IMR-90 (cell line): ENCODE measurements at regions not wholly inside any gene's neighbourhood (a gene's known extent, or its start where the extent isn't known, plus 50 kb on each side); places are given as distances from the start of the nearest gene placed in this dataset.
A peak's percentile ranks its signal among the peaks of the same experiment; 100 is the strongest.

Experiments
- ATAC-seq: fragments of 200-7000 bp; cut with Tn5 transposase; 2 replicates; pipeline ENCODE4 v1.9.1; 2020; ENCODE audit warnings: low read depth, mild to moderate bottlenecking, moderate library complexity
- BruUV-seq: library from RNA; stranded (reverse); fragments of 400-500 nt; replicated peaks from 2 replicates; lab custom pipeline; 2021; lab: Mats Ljungman, UMichigan
- CTCF ChIA-PET: fragments of 300-600 bp; formaldehyde crosslinking; extraction: SDS; loops from one replicate; lab custom pipeline; 2021; ENCODE audit warnings: antibody characterized with exemption; lab: Yijun Ruan, JAX
- POLR2A ChIA-PET: fragments of 300-600 bp; sonication (Branson Sonifier 250); formaldehyde crosslinking; loops from one replicate; lab custom pipeline; 2022; ENCODE audit warnings: antibody characterized with exemption; ENCODE audit not compliant: unreplicated experiment; lab: Charles Lee
- DNase-seq: peaks from one replicate; pipeline ENCODE4 v3.0.0; 2013
- H2AFZ ChIP-seq: replicated peaks from 2 replicates; pipeline ENCODE3; 2013; ENCODE audit warnings: low read length, mild to moderate bottlenecking; ENCODE audit not compliant: poor library complexity
- H2AK5ac ChIP-seq: 2 replicates; pipeline ENCODE4 v1.6.1; 2013; ENCODE audit warnings: low read depth, low read length, inconsistent platforms
- H2AK9ac ChIP-seq: replicated peaks from 2 replicates; pipeline ENCODE3; 2013; ENCODE audit warnings: mild to moderate bottlenecking, low read depth, low read length, moderate library complexity; ENCODE audit not compliant: poor library complexity
- H2BK120ac ChIP-seq: 2 replicates; pipeline ENCODE4 v1.6.1; 2013; ENCODE audit warnings: low read depth, low read length, inconsistent platforms
- H2BK15ac ChIP-seq: 3 replicates; pipeline ENCODE4 v1.6.1; 2013; ENCODE audit warnings: low read depth, low read length, inconsistent platforms
- H2BK20ac ChIP-seq: 2 replicates; pipeline ENCODE4 v1.6.1; 2013; ENCODE audit warnings: low read depth, mild to moderate bottlenecking, inconsistent platforms, low read length, moderate library complexity
- H2BK5ac ChIP-seq: 2 replicates; pipeline ENCODE4 v1.6.1; 2013; ENCODE audit warnings: mild to moderate bottlenecking, low read depth, low read length, inconsistent platforms; ENCODE audit not compliant: poor library complexity, severe bottlenecking
- H3K14ac ChIP-seq: replicated peaks from 2 replicates; pipeline ENCODE4 v1.6.1; 2013; ENCODE audit warnings: low read depth, low read length, inconsistent platforms
- H3K18ac ChIP-seq: 2 replicates; pipeline ENCODE4 v1.6.1; 2013; ENCODE audit warnings: low read depth, low read length, control low read depth
- H3K23ac ChIP-seq: 2 replicates; pipeline ENCODE4 v1.6.1; 2013; ENCODE audit warnings: low read depth, low read length, inconsistent platforms
- H3K27ac ChIP-seq: 2 replicates; pipeline ENCODE4 v1.5.1; 2013; ENCODE audit warnings: mild to moderate bottlenecking, control low read depth, low read length; ENCODE audit not compliant: insufficient read depth
- H3K27me3 ChIP-seq: 2 replicates; pipeline ENCODE4 v1.6.1; 2013; ENCODE audit warnings: low read length; ENCODE audit not compliant: control insufficient read depth, insufficient read depth
- H3K36me3 ChIP-seq: 2 replicates; pipeline ENCODE4 v1.6.1; 2013; ENCODE audit warnings: low read length, mixed read lengths; ENCODE audit not compliant: control insufficient read depth, insufficient read depth
- H3K4ac ChIP-seq: 2 replicates; pipeline ENCODE4 v1.6.1; 2013; ENCODE audit warnings: low read depth, low read length, inconsistent platforms
- H3K4me1 ChIP-seq: 2 replicates; pipeline ENCODE4 v1.6.1; 2013; ENCODE audit warnings: low read length, mixed read lengths; ENCODE audit not compliant: control insufficient read depth, insufficient read depth
- H3K4me2 ChIP-seq: 2 replicates; pipeline ENCODE4 v1.6.1; 2013; ENCODE audit warnings: low read depth, mild to moderate bottlenecking, control low read depth, low read length, moderate library complexity
- H3K4me3 ChIP-seq: 2 replicates; pipeline ENCODE4 v1.5.1; 2013; ENCODE audit warnings: low read depth, mild to moderate bottlenecking, control low read depth, low read length, moderate library complexity; ENCODE audit not compliant: insufficient read depth
- H3K56ac ChIP-seq: 2 replicates; pipeline ENCODE4 v1.6.1; 2013; ENCODE audit warnings: low read length, inconsistent platforms; ENCODE audit not compliant: insufficient read depth; ENCODE audit errors: extremely low read depth
- H3K79me1 ChIP-seq, 2 experiments: 2 replicates each; pipeline ENCODE4 v1.6.1; 2013; ENCODE audit warnings: low read length in 2 of 2, inconsistent platforms in 1 of 2, low read depth in 1 of 2
- H3K9ac ChIP-seq: 2 replicates; pipeline ENCODE4 v1.6.1; 2013; ENCODE audit warnings: low read depth, low read length, control low read depth
- H3K9me1 ChIP-seq: 2 replicates; pipeline ENCODE4 v1.6.1; 2013; ENCODE audit warnings: low read length, inconsistent platforms; ENCODE audit not compliant: insufficient read depth
- H3K9me3 ChIP-seq: 2 replicates; pipeline ENCODE4 v1.6.1; 2013; ENCODE audit warnings: low read length; ENCODE audit not compliant: control insufficient read depth, insufficient read depth
- H4K20me1 ChIP-seq: 2 replicates; pipeline ENCODE4 v1.6.1; 2013; ENCODE audit warnings: low read length, inconsistent platforms; ENCODE audit not compliant: insufficient read depth
- H4K5ac ChIP-seq: 2 replicates; pipeline ENCODE4 v1.6.1; 2013; ENCODE audit warnings: mild to moderate bottlenecking, low read depth, low read length, control low read depth
- H4K8ac ChIP-seq, 2 experiments: 2 replicates each; pipeline ENCODE4 v1.6.1; 2013; ENCODE audit warnings: low read depth in 2 of 2, low read length in 2 of 2, control low read depth in 1 of 2, inconsistent platforms in 1 of 2
- H4K91ac ChIP-seq: 2 replicates; pipeline ENCODE4 v1.6.1; 2013; ENCODE audit warnings: low read depth, low read length, inconsistent platforms; ENCODE audit not compliant: insufficient read depth
- MAZ ChIP-seq: IDR thresholded peaks from 2 replicates; pipeline ENCODE4 v1.6.1; 2012; ENCODE audit warnings: low read depth, mild to moderate bottlenecking, low read length, improper control_type of control experiment, moderate library complexity, borderline replicate concordance
- NFE2L2 ChIP-seq: fragments of 150-350 bp; IDR thresholded peaks from 2 replicates; pipeline ENCODE4 v1.6.1; 2016; ENCODE audit warnings: low read depth, mild to moderate bottlenecking, low read length
- RCOR1 ChIP-seq: IDR thresholded peaks from 2 replicates; pipeline ENCODE4 v1.6.1; 2012; ENCODE audit warnings: mild to moderate bottlenecking, low read length, improper control_type of control experiment; ENCODE audit not compliant: insufficient replicate concordance
- RFX5 ChIP-seq: IDR thresholded peaks from 2 replicates; pipeline ENCODE4 v1.8.0; 2012; ENCODE audit warnings: low read depth, mild to moderate bottlenecking, low read length, moderate library complexity
- WGBS, 2 experiments: methylation state at CpG; one replicate each; pipeline versions ENCODE4 v1.1.5 to v1.1.7; 2013; ENCODE audit warnings: missing lambda C conversion rate in 2 of 2; ENCODE audit not compliant: insufficient read length in 1 of 2; ENCODE audit errors: extremely low coverage in 2 of 2; 5-methylcytosine and 5-hydroxymethylcytosine counted together
- dilution Hi-C: fragments of 300-500 bp; cut with HindIII; formaldehyde crosslinking; loops from one replicate; pipeline ENCODE4 v1.14.3; 2018; ENCODE audit warnings: low sequenced_read_pairs; ENCODE audit not compliant: unreplicated experiment
- in situ Hi-C: fragments of 300-500 bp; cut with MboI; formaldehyde crosslinking; loops from 3 replicates; pipeline ENCODE4 v1.14.3; 2019; ENCODE audit warnings: low sequenced_read_pairs, inconsistent platforms, mixed read lengths
- intact Hi-C: fragments of 100-400 bp; cut with micrococcal nuclease; formaldehyde crosslinking; loops from 2 replicates; pipeline ENCODE4 v1.10.0; 2022

DNA sequence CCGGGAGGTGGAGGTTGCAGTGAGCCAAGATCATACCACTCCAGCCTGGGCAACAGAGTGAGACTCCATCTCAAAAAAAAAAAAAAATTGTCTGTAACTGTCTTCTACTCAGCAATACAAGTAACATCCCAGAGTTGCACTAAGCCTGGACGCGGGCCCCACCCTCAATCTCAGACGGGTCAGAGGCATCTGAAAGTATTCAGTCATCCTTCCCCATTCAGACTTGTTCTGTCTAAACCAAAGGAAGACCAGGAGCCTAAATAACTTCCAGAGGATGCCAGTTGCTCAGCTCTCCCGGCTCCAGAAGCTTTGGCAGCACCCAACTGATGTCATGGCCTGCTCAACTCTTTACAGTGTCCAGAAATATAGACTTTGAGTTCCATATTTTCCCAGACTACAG lies 218.6 kb downstream of the AUH start:
- H3K18ac ChIP-seq, result no peak overlapping the region
- H3K9me1 ChIP-seq, result 0 out of 2 replicates have a peak, but pooled peaks cover 2% of the 10 kb centered on the region
- DNase-seq (no peak), ATAC-seq (no peak)
- peak overlapping the region; percentile 60; the same call in 1 of the 3 replicates for H2BK15ac ChIP-seq
- CTCF ChIA-PET, result no interaction called here
- no peak overlapping the region for H2AK9ac ChIP-seq
- no peak overlapping the region for H3K27ac ChIP-seq
- WGBS, 2 experiments, result 100% methylated on average over 2 of the region's 5 CpGs; no CpG with 5 or more reads in 1 of the 2 experiments
- POLR2A ChIA-PET, result no interaction called here
- peaks cover 0 to 9% of the 10 kb centered on the region in 2 experiments; a peak in 2 of 4 replicates for H3K79me1 ChIP-seq
- H3K23ac ChIP-seq, result no peak overlapping the region
- BruUV-seq, result no TSS peak
- peaks cover 2% of the 10 kb centered on the region; the same call in 1 of the 2 replicates for H3K9me3 ChIP-seq
- no peaks in the 10 kb centered on the region for H3K36me3 ChIP-seq
- no peak overlapping the region for H3K4me3 ChIP-seq
- peak overlapping the region; percentile 26 for H2BK120ac ChIP-seq
- peaks cover 12% of the 10 kb centered on the region for H3K4me1 ChIP-seq
- no peaks in the 10 kb centered on the region for H4K20me1 ChIP-seq
- H2BK20ac ChIP-seq, result no peak overlapping the region
- H2AK5ac ChIP-seq, result no peak overlapping the region
- H3K9ac ChIP-seq, result no peak overlapping the region
- no peak overlapping the region for H3K14ac ChIP-seq
- H2AFZ ChIP-seq, result no peak overlapping the region
- H3K4me2 ChIP-seq, result no peak overlapping the region
- H2BK5ac ChIP-seq, result no peak overlapping the region
- no peak overlapping the region for H3K56ac ChIP-seq
- dilution Hi-C loops, result no loop called here
- in situ Hi-C loops, result no loop called here
- no peak overlapping the region for H3K4ac ChIP-seq
- intact Hi-C loops, result no loop called here
- no peak overlapping the region for H4K5ac ChIP-seq
- TF ChIP-seq RCOR1 (no peak), NFE2L2 (no peak), RFX5 (no peak), MAZ (no peak)
- H4K8ac ChIP-seq, result no peak overlapping the region
- H4K91ac ChIP-seq, result no peak overlapping the region
- H3K27me3 ChIP-seq, result no peaks in the 10 kb centered on the region
